ENCODE measurements at regions not wholly inside any gene's neighbourhood (a gene's known extent, or its start where the extent isn't known, plus 50 kb on each side); places are given as distances from the start of the nearest gene placed in this dataset.
"Not testable (repeated sequence)": the region's sequence is repeated elsewhere in the genome, so short reads cannot be mapped to it uniquely, and the experiment has no call there.

DNA sequence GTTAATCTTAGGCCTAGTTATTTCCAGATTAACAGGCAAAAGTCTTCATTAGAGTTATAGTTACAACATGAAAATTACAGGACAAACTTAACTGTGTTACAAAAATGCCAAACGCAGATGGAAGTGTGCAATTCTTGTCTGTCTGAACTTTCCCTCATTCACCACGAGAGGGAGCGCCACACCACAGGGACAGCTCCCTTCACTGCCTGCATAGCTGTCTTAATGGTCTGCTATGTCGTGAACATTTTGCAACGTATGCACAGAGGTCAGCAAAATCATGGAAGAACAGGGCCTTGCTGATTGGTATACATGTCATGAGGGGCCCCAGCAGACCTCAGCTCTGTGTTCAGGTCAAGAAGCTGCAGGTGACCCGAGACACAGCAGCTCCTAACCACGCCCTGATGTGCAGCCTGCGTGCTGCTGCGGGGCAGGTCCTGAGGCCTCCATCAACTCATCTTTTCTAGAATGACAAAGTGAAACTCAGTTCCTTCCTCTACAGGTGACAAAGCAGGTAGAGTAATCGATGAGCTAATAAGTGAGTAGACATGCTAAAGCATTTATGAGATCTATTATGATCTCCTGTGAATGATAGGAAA, 78.8 kb upstream of the ATP8B1 start:
- TF ChIP-seq, protein P1, sequence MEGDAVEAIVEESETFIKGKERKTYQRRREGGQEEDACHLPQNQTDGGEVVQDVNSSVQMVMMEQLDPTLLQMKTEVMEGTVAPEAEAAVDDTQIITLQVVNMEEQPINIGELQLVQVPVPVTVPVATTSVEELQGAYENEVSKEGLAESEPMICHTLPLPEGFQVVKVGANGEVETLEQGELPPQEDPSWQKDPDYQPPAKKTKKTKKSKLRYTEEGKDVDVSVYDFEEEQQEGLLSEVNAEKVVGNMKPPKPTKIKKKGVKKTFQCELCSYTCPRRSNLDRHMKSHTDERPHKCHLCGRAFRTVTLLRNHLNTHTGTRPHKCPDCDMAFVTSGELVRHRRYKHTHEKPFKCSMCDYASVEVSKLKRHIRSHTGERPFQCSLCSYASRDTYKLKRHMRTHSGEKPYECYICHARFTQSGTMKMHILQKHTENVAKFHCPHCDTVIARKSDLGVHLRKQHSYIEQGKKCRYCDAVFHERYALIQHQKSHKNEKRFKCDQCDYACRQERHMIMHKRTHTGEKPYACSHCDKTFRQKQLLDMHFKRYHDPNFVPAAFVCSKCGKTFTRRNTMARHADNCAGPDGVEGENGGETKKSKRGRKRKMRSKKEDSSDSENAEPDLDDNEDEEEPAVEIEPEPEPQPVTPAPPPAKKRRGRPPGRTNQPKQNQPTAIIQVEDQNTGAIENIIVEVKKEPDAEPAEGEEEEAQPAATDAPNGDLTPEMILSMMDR (conservative IDR thresholded peaks at IDR 0.05; ENCODE audit: low read depth in 2 of 2) = peak; percentile 90 to 99
- no peak for TF ChIP-seq EZH2phosphoT487 (IDR thresholded peaks at IDR 0.05; ENCODE audit: unreplicated experiment)
- DNase-seq (ENCODE audit: low spot score) (peak; percentile 76), ATAC-seq (peak; percentile 93)
- no peaks in the 10 kb centered on the region for H3K4me1 Mint-ChIP-seq
- H3K36me3 Mint-ChIP-seq (ENCODE audit: low read depth) = no peaks in the 10 kb centered on the region; the same call in 2 of the 3 replicates
- no peak overlapping the region for H3K4me2 ChIP-seq
- H4K20me1 ChIP-seq (replicated peaks; ENCODE audit: insufficient read depth) = no peaks in the 10 kb centered on the region
- no peaks in the 10 kb centered on the region for H3K79me2 ChIP-seq (replicated peaks; ENCODE audit: insufficient read depth)
- H3K4me1 ChIP-seq (ENCODE audit: insufficient read depth) = no peaks in the 10 kb centered on the region
- H3K9me3 Mint-ChIP-seq = peaks cover 17% of the 10 kb centered on the region
- H3F3A ChIP-seq (replicated peaks; ENCODE audit: low read depth) = no peaks in the 10 kb centered on the region
- no peak overlapping the region for H3K27ac ChIP-seq (ENCODE audit: low read depth)
- no peak overlapping the region for H3K4me3 ChIP-seq
- H3K27me3 Mint-ChIP-seq (ENCODE audit: insufficient read depth, low read depth, poor library complexity) = no peaks in the 10 kb centered on the region
- H3K4me3 Mint-ChIP-seq = no peak overlapping the region
- H3K36me3 ChIP-seq (ENCODE audit: insufficient read depth) = no peaks in the 10 kb centered on the region
- no peak overlapping the region for H3K27ac Mint-ChIP-seq
- no peaks in the 10 kb centered on the region for H3K9me2 ChIP-seq (ENCODE audit: insufficient read depth)
- no peaks in the 10 kb centered on the region for H3K27me3 ChIP-seq (ENCODE audit: insufficient read depth)
- H2AFZ ChIP-seq = no peak overlapping the region

DNA sequence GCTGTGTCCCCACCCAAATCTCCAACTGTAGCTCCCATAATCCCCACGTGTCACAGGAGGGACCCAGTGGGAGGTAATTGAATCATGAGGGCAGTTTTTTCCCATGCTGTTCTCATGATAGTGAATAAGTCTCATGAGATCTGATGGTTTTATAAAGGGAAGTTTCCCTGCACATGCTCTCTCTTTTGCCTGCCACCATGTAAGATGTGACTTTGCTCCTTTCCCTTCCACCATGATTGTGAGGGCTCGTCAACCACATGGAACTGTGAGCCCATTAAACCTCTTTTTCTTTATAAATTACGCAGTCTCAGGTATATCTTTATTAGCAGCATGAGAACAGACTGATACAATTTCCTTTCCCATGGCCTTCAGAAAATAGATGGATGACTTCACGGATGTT, 76.8 kb upstream of the ATP8B1 start:
- H3K4me2 ChIP-seq; H3F3A ChIP-seq (replicated peaks; ENCODE audit: low read depth); H2AFZ ChIP-seq; H3K27me3 Mint-ChIP-seq (ENCODE audit: insufficient read depth, low read depth, poor library complexity); H3K4me3 Mint-ChIP-seq; H3K27me3 ChIP-seq (ENCODE audit: insufficient read depth); H3K27ac ChIP-seq (ENCODE audit: low read depth); H3K36me3 Mint-ChIP-seq (ENCODE audit: low read depth); H3K4me1 Mint-ChIP-seq; H3K9me2 ChIP-seq (ENCODE audit: insufficient read depth); H3K36me3 ChIP-seq (ENCODE audit: insufficient read depth); DNase-seq (ENCODE audit: low spot score); H3K4me3 ChIP-seq; H3K79me2 ChIP-seq (replicated peaks; ENCODE audit: insufficient read depth); H4K20me1 ChIP-seq (replicated peaks; ENCODE audit: insufficient read depth); H3K27ac Mint-ChIP-seq; ATAC-seq; H3K4me1 ChIP-seq (ENCODE audit: insufficient read depth): not testable (repeated sequence)
- H3K9me3 Mint-ChIP-seq = peaks cover 17% of the 10 kb centered on the region

DNA sequence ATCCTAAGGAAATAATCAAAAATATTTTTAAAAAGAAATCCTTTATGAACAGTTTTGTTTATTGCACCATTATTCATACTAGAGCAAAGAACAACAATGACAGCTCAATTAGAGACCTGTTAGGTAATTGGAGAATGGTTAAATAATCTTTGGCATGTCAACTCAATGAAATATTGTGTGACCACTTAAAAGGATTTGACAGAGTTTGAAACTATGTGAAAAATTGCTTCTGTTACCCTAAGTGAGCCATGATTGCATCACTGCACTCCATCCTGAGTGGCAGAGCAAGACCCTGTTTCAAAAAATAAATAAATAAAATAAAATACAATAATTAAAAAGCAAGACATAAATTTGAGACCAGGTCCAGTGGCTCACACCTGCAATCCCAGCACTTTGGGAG, 66.1 kb upstream of the ATP8B1 start:
- Histone ChIP-seq H4K20me1 (replicated peaks; ENCODE audit: insufficient read depth) (no peaks in the 10 kb centered on the region), H3K4me1 (ENCODE audit: insufficient read depth) (no peaks in the 10 kb centered on the region), H3K36me3 (ENCODE audit: insufficient read depth) (no peaks in the 10 kb centered on the region), H3K9me2 (ENCODE audit: insufficient read depth) (no peaks in the 10 kb centered on the region), H3K4me3 (no peak overlapping the region), H3K79me2 (replicated peaks; ENCODE audit: insufficient read depth) (no peaks in the 10 kb centered on the region), H3K4me2 (no peak overlapping the region), H3K27ac (ENCODE audit: low read depth) (no peak overlapping the region), H3F3A (replicated peaks; ENCODE audit: low read depth) (no peaks in the 10 kb centered on the region), H2AFZ (no peak overlapping the region), H3K27me3 (ENCODE audit: insufficient read depth) (no peaks in the 10 kb centered on the region)
- DNase-seq (ENCODE audit: low spot score) (no peak), ATAC-seq (no peak)
- Mint-ChIP-seq H3K4me3 (no peak overlapping the region), H3K9me3 (peaks cover 15% of the 10 kb centered on the region; the same call in 2 of the 3 replicates), H3K27me3 (ENCODE audit: insufficient read depth, low read depth, poor library complexity) (peaks cover 2% of the 10 kb centered on the region), H3K4me1 (no peaks in the 10 kb centered on the region), H3K27ac (no peak overlapping the region), H3K36me3 (ENCODE audit: low read depth) (peaks cover 4% of the 10 kb centered on the region; the same call in 2 of the 3 replicates)
- TF ChIP-seq, protein P2, sequence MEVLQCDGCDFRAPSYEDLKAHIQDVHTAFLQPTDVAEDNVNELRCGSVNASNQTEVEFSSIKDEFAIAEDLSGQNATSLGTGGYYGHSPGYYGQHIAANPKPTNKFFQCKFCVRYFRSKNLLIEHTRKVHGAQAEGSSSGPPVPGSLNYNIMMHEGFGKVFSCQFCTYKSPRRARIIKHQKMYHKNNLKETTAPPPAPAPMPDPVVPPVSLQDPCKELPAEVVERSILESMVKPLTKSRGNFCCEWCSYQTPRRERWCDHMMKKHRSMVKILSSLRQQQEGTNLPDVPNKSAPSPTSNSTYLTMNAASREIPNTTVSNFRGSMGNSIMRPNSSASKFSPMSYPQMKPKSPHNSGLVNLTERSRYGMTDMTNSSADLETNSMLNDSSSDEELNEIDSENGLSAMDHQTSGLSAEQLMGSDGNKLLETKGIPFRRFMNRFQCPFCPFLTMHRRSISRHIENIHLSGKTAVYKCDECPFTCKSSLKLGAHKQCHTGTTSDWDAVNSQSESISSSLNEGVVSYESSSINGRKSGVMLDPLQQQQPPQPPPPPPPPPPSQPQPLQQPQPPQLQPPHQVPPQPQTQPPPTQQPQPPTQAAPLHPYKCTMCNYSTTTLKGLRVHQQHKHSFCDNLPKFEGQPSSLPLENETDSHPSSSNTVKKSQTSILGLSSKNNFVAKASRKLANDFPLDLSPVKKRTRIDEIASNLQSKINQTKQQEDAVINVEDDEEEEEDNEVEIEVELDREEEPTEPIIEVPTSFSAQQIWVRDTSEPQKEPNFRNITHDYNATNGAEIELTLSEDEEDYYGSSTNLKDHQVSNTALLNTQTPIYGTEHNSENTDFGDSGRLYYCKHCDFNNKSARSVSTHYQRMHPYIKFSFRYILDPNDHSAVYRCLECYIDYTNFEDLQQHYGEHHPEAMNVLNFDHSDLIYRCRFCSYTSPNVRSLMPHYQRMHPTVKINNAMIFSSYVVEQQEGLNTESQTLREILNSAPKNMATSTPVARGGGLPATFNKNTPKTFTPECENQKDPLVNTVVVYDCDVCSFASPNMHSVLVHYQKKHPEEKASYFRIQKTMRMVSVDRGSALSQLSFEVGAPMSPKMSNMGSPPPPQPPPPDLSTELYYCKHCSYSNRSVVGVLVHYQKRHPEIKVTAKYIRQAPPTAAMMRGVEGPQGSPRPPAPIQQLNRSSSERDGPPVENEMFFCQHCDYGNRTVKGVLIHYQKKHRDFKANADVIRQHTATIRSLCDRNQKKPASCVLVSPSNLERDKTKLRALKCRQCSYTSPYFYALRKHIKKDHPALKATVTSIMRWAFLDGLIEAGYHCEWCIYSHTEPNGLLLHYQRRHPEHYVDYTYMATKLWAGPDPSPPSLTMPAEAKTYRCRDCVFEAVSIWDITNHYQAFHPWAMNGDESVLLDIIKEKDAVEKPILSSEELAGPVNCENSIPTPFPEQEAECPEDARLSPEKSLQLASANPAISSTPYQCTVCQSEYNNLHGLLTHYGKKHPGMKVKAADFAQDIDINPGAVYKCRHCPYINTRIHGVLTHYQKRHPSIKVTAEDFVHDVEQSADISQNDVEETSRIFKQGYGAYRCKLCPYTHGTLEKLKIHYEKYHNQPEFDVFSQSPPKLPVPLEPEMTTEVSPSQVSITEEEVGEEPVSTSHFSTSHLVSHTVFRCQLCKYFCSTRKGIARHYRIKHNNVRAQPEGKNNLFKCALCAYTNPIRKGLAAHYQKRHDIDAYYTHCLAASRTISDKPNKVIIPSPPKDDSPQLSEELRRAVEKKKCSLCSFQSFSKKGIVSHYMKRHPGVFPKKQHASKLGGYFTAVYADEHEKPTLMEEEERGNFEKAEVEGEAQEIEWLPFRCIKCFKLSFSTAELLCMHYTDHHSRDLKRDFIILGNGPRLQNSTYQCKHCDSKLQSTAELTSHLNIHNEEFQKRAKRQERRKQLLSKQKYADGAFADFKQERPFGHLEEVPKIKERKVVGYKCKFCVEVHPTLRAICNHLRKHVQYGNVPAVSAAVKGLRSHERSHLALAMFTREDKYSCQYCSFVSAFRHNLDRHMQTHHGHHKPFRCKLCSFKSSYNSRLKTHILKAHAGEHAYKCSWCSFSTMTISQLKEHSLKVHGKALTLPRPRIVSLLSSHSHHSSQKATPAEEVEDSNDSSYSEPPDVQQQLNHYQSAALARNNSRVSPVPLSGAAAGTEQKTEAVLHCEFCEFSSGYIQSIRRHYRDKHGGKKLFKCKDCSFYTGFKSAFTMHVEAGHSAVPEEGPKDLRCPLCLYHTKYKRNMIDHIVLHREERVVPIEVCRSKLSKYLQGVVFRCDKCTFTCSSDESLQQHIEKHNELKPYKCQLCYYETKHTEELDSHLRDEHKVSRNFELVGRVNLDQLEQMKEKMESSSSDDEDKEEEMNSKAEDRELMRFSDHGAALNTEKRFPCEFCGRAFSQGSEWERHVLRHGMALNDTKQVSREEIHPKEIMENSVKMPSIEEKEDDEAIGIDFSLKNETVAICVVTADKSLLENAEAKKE (CRISPR knock-in tag; IDR thresholded peaks at IDR 0.05) = no peak
- no peak for TF ChIP-seq ZNF331 (CRISPR knock-in tag; IDR thresholded peaks at IDR 0.05; ENCODE audit: low read depth)
- TF ChIP-seq EZH2 (IDR thresholded peaks at IDR 0.05; ENCODE audit: low read depth, unreplicated experiment) = no peak
- TF ChIP-seq CREB1 (CRISPR knock-in tag; IDR thresholded peaks at IDR 0.05; ENCODE audit: low read depth) = no peak
